HG02943 (cell line): ENCODE measurements at regions not wholly inside any gene's neighbourhood (a gene's known extent, or its start where the extent isn't known, plus 50 kb on each side); places are given as distances from the start of the nearest gene placed in this dataset.
"Not testable (repeated sequence)": the region's sequence is repeated elsewhere in the genome, so short reads cannot be mapped to it uniquely, and the experiment has no call there.

Experiments
- ATAC-seq: cut with Tn5 transposase; IDR thresholded peaks from one replicate; pipeline ENCODE4 v1.9.1; 2021; ENCODE audit warnings: mild to moderate bottlenecking, low read depth, moderate library complexity; ENCODE audit not compliant: unreplicated experiment

- ATAC-seq: no peak
Measured at GRCh38 chr12:4194668-4195067, 78.9 kb upstream of the CCND2 start.

- no peak for ATAC-seq
Measured at GRCh38 chr12:4193821-4194220, 79.7 kb upstream of the CCND2 start.

- no peak for ATAC-seq
Measured at GRCh38 chr12:4191642-4192041, 81.9 kb upstream of the CCND2 start.

- ATAC-seq: no peak
Measured at GRCh38 chr12:4191149-4191548, 82.4 kb upstream of the CCND2 start.

- no peak for ATAC-seq
Measured at GRCh38 chr12:4190366-4191063, 83.0 kb upstream of the CCND2 start.

- ATAC-seq: no peak
Measured at GRCh38 chr12:4189721-4190120, 83.8 kb upstream of the CCND2 start.

- no peak for ATAC-seq
Measured at GRCh38 chr12:4187916-4188315, 85.6 kb upstream of the CCND2 start.

- ATAC-seq: not testable (repeated sequence)
Measured at GRCh38 chr12:4187315-4187714, 86.2 kb upstream of the CCND2 start.

- no peak for ATAC-seq
Measured at GRCh38 chr12:4178424-4179170, 95.0 kb upstream of the CCND2 start.

GRCh38 chr12:4177262-4177661 is 96.3 kb upstream of the CCND2 start:
- ATAC-seq: no peak

- ATAC-seq: no peak
Measured at GRCh38 chr12:4176168-4176567, 97.4 kb upstream of the CCND2 start.

- no peak for ATAC-seq
Measured at GRCh38 chr12:4174417-4174816, 99.1 kb upstream of the CCND2 start.

GRCh38 chr12:4172999-4173398 is 100.6 kb upstream of the CCND2 start:
- ATAC-seq: no peak

- ATAC-seq: no peak
Measured at GRCh38 chr12:4171742-4172141, 101.8 kb upstream of the CCND2 start.

- ATAC-seq: no peak
Measured at GRCh38 chr12:4169959-4170358, 103.6 kb upstream of the CCND2 start.

- no peak for ATAC-seq
Measured at GRCh38 chr12:4169531-4169930, 104.0 kb upstream of the CCND2 start.

- ATAC-seq: no peak
Measured at GRCh38 chr12:4168036-4168435, 105.5 kb upstream of the CCND2 start.

- no peak for ATAC-seq
Measured at GRCh38 chr12:4164559-4165558, 108.7 kb upstream of the CCND2 start.

GRCh38 chr12:4164188-4164558 is 109.4 kb upstream of the CCND2 start:
- no peak for ATAC-seq

GRCh38 chr12:4161718-4162117 is 111.8 kb upstream of the CCND2 start:
- no peak for ATAC-seq
